ENCODE measurements at regions not wholly inside any gene's neighbourhood (a gene's known extent, or its start where the extent isn't known, plus 50 kb on each side); places are given as distances from the start of the nearest gene placed in this dataset.

- TF ChIP-seq, protein P1, sequence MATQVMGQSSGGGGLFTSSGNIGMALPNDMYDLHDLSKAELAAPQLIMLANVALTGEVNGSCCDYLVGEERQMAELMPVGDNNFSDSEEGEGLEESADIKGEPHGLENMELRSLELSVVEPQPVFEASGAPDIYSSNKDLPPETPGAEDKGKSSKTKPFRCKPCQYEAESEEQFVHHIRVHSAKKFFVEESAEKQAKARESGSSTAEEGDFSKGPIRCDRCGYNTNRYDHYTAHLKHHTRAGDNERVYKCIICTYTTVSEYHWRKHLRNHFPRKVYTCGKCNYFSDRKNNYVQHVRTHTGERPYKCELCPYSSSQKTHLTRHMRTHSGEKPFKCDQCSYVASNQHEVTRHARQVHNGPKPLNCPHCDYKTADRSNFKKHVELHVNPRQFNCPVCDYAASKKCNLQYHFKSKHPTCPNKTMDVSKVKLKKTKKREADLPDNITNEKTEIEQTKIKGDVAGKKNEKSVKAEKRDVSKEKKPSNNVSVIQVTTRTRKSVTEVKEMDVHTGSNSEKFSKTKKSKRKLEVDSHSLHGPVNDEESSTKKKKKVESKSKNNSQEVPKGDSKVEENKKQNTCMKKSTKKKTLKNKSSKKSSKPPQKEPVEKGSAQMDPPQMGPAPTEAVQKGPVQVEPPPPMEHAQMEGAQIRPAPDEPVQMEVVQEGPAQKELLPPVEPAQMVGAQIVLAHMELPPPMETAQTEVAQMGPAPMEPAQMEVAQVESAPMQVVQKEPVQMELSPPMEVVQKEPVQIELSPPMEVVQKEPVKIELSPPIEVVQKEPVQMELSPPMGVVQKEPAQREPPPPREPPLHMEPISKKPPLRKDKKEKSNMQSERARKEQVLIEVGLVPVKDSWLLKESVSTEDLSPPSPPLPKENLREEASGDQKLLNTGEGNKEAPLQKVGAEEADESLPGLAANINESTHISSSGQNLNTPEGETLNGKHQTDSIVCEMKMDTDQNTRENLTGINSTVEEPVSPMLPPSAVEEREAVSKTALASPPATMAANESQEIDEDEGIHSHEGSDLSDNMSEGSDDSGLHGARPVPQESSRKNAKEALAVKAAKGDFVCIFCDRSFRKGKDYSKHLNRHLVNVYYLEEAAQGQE (IDR thresholded peaks at IDR 0.05; ENCODE audit: low read depth) = no peak
- no peak for TF ChIP-seq EGR1 (IDR thresholded peaks at IDR 0.05)
- TF ChIP-seq, protein P2, sequence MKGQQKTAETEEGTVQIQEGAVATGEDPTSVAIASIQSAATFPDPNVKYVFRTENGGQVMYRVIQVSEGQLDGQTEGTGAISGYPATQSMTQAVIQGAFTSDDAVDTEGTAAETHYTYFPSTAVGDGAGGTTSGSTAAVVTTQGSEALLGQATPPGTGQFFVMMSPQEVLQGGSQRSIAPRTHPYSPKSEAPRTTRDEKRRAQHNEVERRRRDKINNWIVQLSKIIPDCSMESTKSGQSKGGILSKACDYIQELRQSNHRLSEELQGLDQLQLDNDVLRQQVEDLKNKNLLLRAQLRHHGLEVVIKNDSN (IDR thresholded peaks at IDR 0.05) = no peak
- no peak for TF ChIP-seq TCF12 (IDR thresholded peaks at IDR 0.05; ENCODE audit: low read depth)
- no peak for TF ChIP-seq NFIC (IDR thresholded peaks at IDR 0.05)
- no peak for TF ChIP-seq RAD21 (IDR thresholded peaks at IDR 0.05; ENCODE audit: low read depth)
- no peak for TF ChIP-seq YY1 (IDR thresholded peaks at IDR 0.05; ENCODE audit: low read depth)
- no peak for TF ChIP-seq TEAD4 (IDR thresholded peaks at IDR 0.05)
- no peak for TF ChIP-seq EP300 (IDR thresholded peaks at IDR 0.05; ENCODE audit: borderline replicate concordance)
- TF ChIP-seq FOXM1 (IDR thresholded peaks at IDR 0.05; ENCODE audit: borderline replicate concordance, low read depth) = no peak
- TF ChIP-seq CREB1 (IDR thresholded peaks at IDR 0.05; ENCODE audit: low read depth) = no peak
- TF ChIP-seq TAF1 (IDR thresholded peaks at IDR 0.05; ENCODE audit: low read depth) = no peak
- no peak for TF ChIP-seq CEBPB (IDR thresholded peaks at IDR 0.05)
- TF ChIP-seq MAX (IDR thresholded peaks at IDR 0.05) = no peak
- no peak for TF ChIP-seq ZBTB7A (IDR thresholded peaks at IDR 0.05; ENCODE audit: low read depth)
Observed at GRCh38 chr2:108074946-108075345, 88.6 kb downstream of the SLC5A7 start.

GRCh38 chr2:108076527-108076926 is 90.2 kb downstream of the SLC5A7 start:
- TF ChIP-seq, protein P1 (IDR thresholded peaks at IDR 0.05; ENCODE audit: low read depth) = no peak
- TF ChIP-seq TAF1 (IDR thresholded peaks at IDR 0.05; ENCODE audit: low read depth) = no peak
- TF ChIP-seq TEAD4 (IDR thresholded peaks at IDR 0.05) = no peak
- no peak for TF ChIP-seq CREB1 (IDR thresholded peaks at IDR 0.05; ENCODE audit: low read depth)
- no peak for TF ChIP-seq NFIC (IDR thresholded peaks at IDR 0.05)
- no peak for TF ChIP-seq RAD21 (IDR thresholded peaks at IDR 0.05; ENCODE audit: low read depth)
- TF ChIP-seq YY1 (IDR thresholded peaks at IDR 0.05; ENCODE audit: low read depth) = no peak
- no peak for TF ChIP-seq ZBTB7A (IDR thresholded peaks at IDR 0.05; ENCODE audit: low read depth)
- TF ChIP-seq MAX (IDR thresholded peaks at IDR 0.05) = no peak
- no peak for TF ChIP-seq TCF12 (IDR thresholded peaks at IDR 0.05; ENCODE audit: low read depth)

GRCh38 chr2:108079736-108080135 is 93.4 kb downstream of the SLC5A7 start:
- TF ChIP-seq FOXM1 (IDR thresholded peaks at IDR 0.05; ENCODE audit: borderline replicate concordance, low read depth) = no peak
- TF ChIP-seq TCF12 (IDR thresholded peaks at IDR 0.05; ENCODE audit: low read depth) = no peak
- no peak for TF ChIP-seq CREB1 (IDR thresholded peaks at IDR 0.05; ENCODE audit: low read depth)
- no peak for TF ChIP-seq YY1 (IDR thresholded peaks at IDR 0.05; ENCODE audit: low read depth)
- no peak for TF ChIP-seq TAF1 (IDR thresholded peaks at IDR 0.05; ENCODE audit: low read depth)
- TF ChIP-seq EGR1 (IDR thresholded peaks at IDR 0.05) = no peak
- TF ChIP-seq NFIC (IDR thresholded peaks at IDR 0.05) = no peak

- no peak for TF ChIP-seq CREB1 (IDR thresholded peaks at IDR 0.05; ENCODE audit: low read depth)
- TF ChIP-seq RAD21 (IDR thresholded peaks at IDR 0.05; ENCODE audit: low read depth) = no peak
- TF ChIP-seq YY1 (IDR thresholded peaks at IDR 0.05; ENCODE audit: low read depth) = no peak
- TF ChIP-seq NFIC (IDR thresholded peaks at IDR 0.05) = no peak
- TF ChIP-seq CEBPB (IDR thresholded peaks at IDR 0.05) = no peak
- no peak for TF ChIP-seq TEAD4 (IDR thresholded peaks at IDR 0.05)
- no peak for TF ChIP-seq ZBTB7A (IDR thresholded peaks at IDR 0.05; ENCODE audit: low read depth)
- TF ChIP-seq, protein P2 (IDR thresholded peaks at IDR 0.05) = no peak
- TF ChIP-seq TAF1 (IDR thresholded peaks at IDR 0.05; ENCODE audit: low read depth) = no peak
- TF ChIP-seq, protein P1 (IDR thresholded peaks at IDR 0.05; ENCODE audit: low read depth) = no peak
- TF ChIP-seq EGR1 (IDR thresholded peaks at IDR 0.05) = no peak
- TF ChIP-seq MAX (IDR thresholded peaks at IDR 0.05) = no peak
- TF ChIP-seq FOXM1 (IDR thresholded peaks at IDR 0.05; ENCODE audit: borderline replicate concordance, low read depth) = no peak
- no peak for TF ChIP-seq EP300 (IDR thresholded peaks at IDR 0.05; ENCODE audit: borderline replicate concordance)
- TF ChIP-seq TCF12 (IDR thresholded peaks at IDR 0.05; ENCODE audit: low read depth) = no peak
Observed at GRCh38 chr2:108080177-108080576, 93.9 kb downstream of the SLC5A7 start.

Measured in Ishikawa (cell line).